ENCODE measurements at regions not wholly inside any gene's neighbourhood (a gene's known extent, or its start where the extent isn't known, plus 50 kb on each side); places are given as distances from the start of the nearest gene placed in this dataset.

- TF ChIP-seq EZH2phosphoT487 (IDR thresholded peaks at IDR 0.05; ENCODE audit: low read depth, severe bottlenecking, unreplicated experiment) (no peak), EZH2 (IDR thresholded peaks at IDR 0.05; ENCODE audit: borderline replicate concordance) (no peak), CTCF (IDR thresholded peaks at IDR 0.05; ENCODE audit: poor library complexity) (no peak)
Observed at GRCh38 chr21:38909929-38910328, 104.2 kb downstream of the ETS2 start.
